ACHN (cell line): ENCODE measurements at regions not wholly inside any gene's neighbourhood (a gene's known extent, or its start where the extent isn't known, plus 50 kb on each side); places are given as distances from the start of the nearest gene placed in this dataset.
"Not testable (repeated sequence)": the region's sequence is repeated elsewhere in the genome, so short reads cannot be mapped to it uniquely, and the experiment has no call there.

Experiments
- DNase-seq: peaks from one replicate; pipeline ENCODE4 v3.0.0-alpha.2; 2015
- in situ Hi-C: cut with HindIII; loops from 2 replicates; pipeline ENCODE4 v1.10.0; 2017; ENCODE audit warnings: low sequenced_read_pairs, low pct_ligation_motif_present, low pct_unique_long_range_greater_than_20kb

GRCh38 chr2:180846756-180847472 lies 133.5 kb upstream of the UBE2E3 start:
- in situ Hi-C loops: no loop called here
- peak; percentile 5 for DNase-seq

- DNase-seq: no peak
Observed at GRCh38 chr2:180842461-180842860, 137.9 kb upstream of the UBE2E3 start.

GRCh38 chr2:180840641-180841040 lies 139.8 kb upstream of the UBE2E3 start:
- DNase-seq: no peak
- in situ Hi-C loops: no loop called here

More at GRCh38 chr2:180842461-180842860, 137.9 kb upstream of the UBE2E3 start:
- in situ Hi-C loops: no loop called here

GRCh38 chr2:180829836-180830235 lies 150.6 kb upstream of the UBE2E3 start:
- in situ Hi-C loops: no loop called here

GRCh38 chr2:180829261-180829660 lies 151.1 kb upstream of the UBE2E3 start:
- no peak for DNase-seq
- in situ Hi-C loops: no loop called here

More at GRCh38 chr2:180829836-180830235, 150.6 kb upstream of the UBE2E3 start:
- DNase-seq: no peak

- DNase-seq: no peak
- in situ Hi-C loops: no loop called here
Observed at GRCh38 chr2:180828756-180829155, 151.6 kb upstream of the UBE2E3 start.

- in situ Hi-C loops: no loop called here
- DNase-seq: peak; percentile 1
Observed at GRCh38 chr2:180823546-180824141, 156.8 kb upstream of the UBE2E3 start.

GRCh38 chr2:180819106-180819505 lies 161.3 kb upstream of the UBE2E3 start:
- no peak for DNase-seq
- in situ Hi-C loops: no loop called here

- DNase-seq, in situ Hi-C loops: not testable (repeated sequence)
Observed at GRCh38 chr2:180818700-180819099, 161.7 kb upstream of the UBE2E3 start.

GRCh38 chr2:180799141-180799540 lies 181.3 kb upstream of the UBE2E3 start:
- no peak for DNase-seq
- in situ Hi-C loops: no loop called here

GRCh38 chr2:180790891-180791290 lies 189.5 kb upstream of the UBE2E3 start:
- no peak for DNase-seq
- in situ Hi-C loops: no loop called here

- in situ Hi-C loops: no loop called here
- no peak for DNase-seq
Observed at GRCh38 chr2:180787330-180787729, 193.1 kb upstream of the UBE2E3 start.

- DNase-seq: no peak
- in situ Hi-C loops: no loop called here
Observed at GRCh38 chr2:180781276-180781675, 199.1 kb upstream of the UBE2E3 start.

- DNase-seq: no peak
- in situ Hi-C loops: no loop called here
Observed at GRCh38 chr2:180778291-180778690, 202.1 kb upstream of the UBE2E3 start.

- no peak for DNase-seq
- in situ Hi-C loops: no loop called here
Observed at GRCh38 chr2:180776921-180777320, 203.5 kb upstream of the UBE2E3 start.

- in situ Hi-C loops: no loop called here
- DNase-seq: no peak
Observed at GRCh38 chr2:180775711-180776110, 204.7 kb upstream of the UBE2E3 start.

GRCh38 chr2:180765316-180765715 lies 215.1 kb upstream of the UBE2E3 start:
- in situ Hi-C loops, DNase-seq: not testable (repeated sequence)

GRCh38 chr2:180763263-180763989 lies 217.0 kb upstream of the UBE2E3 start:
- in situ Hi-C loops: no loop called here
- no peak for DNase-seq

GRCh38 chr2:180761224-180761623 lies 219.2 kb upstream of the UBE2E3 start:
- DNase-seq: no peak

GRCh38 chr2:180759631-180760030 lies 220.8 kb upstream of the UBE2E3 start:
- no peak for DNase-seq
- in situ Hi-C loops: no loop called here

More at GRCh38 chr2:180761224-180761623, 219.2 kb upstream of the UBE2E3 start:
- in situ Hi-C loops: no loop called here
